ENCODE measurements at regions not wholly inside any gene's neighbourhood (a gene's known extent, or its start where the extent isn't known, plus 50 kb on each side); places are given as distances from the start of the nearest gene placed in this dataset.
"Not testable (repeated sequence)": the region's sequence is repeated elsewhere in the genome, so short reads cannot be mapped to it uniquely, and the experiment has no call there.

DNA sequence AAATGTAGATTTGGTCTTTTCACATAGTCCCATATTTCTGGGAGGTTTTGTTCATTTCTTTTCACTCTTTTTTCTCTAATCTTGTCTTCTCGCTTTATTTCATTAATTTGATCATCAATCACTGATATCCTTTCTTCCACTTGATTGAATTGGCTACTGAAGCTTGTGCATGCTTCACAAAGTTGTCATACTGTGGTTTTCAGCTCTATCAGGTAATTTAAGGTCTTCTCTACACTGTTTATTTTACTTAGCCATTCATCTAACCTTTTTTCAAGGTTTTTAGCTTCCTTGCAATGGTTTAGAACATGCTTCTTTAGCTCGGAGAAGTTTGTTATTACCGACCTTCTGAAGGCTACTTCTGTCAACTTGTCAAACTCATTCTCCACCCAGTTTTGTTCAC is 51.6 kb upstream of the FSIP2 start:
- TF ChIP-seq, protein P1, sequence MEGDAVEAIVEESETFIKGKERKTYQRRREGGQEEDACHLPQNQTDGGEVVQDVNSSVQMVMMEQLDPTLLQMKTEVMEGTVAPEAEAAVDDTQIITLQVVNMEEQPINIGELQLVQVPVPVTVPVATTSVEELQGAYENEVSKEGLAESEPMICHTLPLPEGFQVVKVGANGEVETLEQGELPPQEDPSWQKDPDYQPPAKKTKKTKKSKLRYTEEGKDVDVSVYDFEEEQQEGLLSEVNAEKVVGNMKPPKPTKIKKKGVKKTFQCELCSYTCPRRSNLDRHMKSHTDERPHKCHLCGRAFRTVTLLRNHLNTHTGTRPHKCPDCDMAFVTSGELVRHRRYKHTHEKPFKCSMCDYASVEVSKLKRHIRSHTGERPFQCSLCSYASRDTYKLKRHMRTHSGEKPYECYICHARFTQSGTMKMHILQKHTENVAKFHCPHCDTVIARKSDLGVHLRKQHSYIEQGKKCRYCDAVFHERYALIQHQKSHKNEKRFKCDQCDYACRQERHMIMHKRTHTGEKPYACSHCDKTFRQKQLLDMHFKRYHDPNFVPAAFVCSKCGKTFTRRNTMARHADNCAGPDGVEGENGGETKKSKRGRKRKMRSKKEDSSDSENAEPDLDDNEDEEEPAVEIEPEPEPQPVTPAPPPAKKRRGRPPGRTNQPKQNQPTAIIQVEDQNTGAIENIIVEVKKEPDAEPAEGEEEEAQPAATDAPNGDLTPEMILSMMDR (IDR thresholded peaks at IDR 0.05): not testable (repeated sequence)
- not testable (repeated sequence) for TF ChIP-seq POLR2A (IDR thresholded peaks at IDR 0.05)
